ENCODE measurements at regions not wholly inside any gene's neighbourhood (a gene's known extent, or its start where the extent isn't known, plus 50 kb on each side); places are given as distances from the start of the nearest gene placed in this dataset.

DNA sequence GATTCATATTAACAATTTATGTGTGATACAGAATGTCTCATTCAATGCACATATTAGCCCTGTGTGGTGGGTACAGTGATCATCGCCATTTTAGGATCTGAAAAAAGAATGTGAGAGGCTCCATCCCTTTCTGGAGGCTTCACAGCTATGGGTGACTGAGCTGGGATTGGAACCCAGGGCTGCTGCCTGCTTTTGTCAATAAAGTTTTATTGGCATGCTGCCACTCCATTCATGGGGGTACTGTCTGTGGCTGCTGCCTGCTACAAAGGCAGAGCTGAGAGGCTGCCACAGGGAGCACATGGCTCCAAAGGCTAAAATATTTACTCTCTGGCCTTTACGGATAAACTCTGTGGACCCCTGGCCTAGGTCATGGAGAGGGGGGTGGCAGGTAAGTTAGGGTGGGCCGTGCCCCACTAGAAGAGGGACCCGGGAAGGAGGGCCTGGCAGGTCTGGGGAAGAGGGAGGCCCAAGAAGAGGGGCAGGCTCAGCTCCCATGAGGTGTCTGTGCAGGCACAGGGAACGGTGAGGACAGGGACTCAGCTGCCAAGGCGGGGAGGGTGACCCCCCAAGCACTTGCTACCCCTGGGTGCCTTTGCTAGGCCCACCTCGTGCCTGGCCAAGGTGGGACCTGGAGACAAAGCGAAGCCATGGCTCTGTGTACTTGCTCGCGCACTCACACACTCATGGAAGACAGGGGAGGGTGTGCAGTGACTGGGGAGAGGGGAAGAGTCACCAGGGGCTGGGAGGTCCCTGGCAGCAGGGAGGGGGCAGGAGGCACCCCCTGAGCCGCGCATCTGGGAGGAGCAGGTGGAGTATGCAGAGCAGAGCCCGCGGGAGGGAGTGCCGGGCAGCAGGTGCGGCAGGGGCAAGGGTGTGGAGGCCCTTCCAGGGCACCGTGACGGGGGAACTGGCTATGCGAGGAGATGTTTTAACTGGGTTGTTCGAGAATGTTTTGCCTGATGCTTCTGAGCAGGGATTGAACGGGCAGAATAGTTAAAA lies 335.3 kb downstream of the CTTN start:
- FAIRE-seq (no peak), ATAC-seq (no peak), DNase-seq (ENCODE audit: extremely low read depth in 1 of 4, low spot score in 3 of 4) (no peak)
- peaks cover 15 to 85% of the 10 kb centered on the region in 2 experiments for H3K27me3 ChIP-seq (ENCODE audit: control insufficient read depth in 2 of 2, insufficient read depth in 2 of 2, low read length in 2 of 2)
- no peaks in the 10 kb centered on the region for H3K9me3 ChIP-seq (replicated peaks; ENCODE audit: control insufficient read depth, insufficient read depth, low read depth, low read length)
- no peak overlapping the region for H3K27ac ChIP-seq (ENCODE audit: extremely low read depth, low read depth, low read length)
- H3K4me3 ChIP-seq, result no peak overlapping the region
- POLR2A ChIA-PET, result interaction anchor here (0.6 kb wide), 1 partner anchor 386 kb away, joined by 3 read pairs; no protein-coding TSS in a partner anchor
- no peaks in the 10 kb centered on the region for H3K36me3 ChIP-seq (ENCODE audit: control insufficient read depth, insufficient read depth, low read length)
- H3K4me2 ChIP-seq (ENCODE audit: insufficient read depth, low read length), result no peak overlapping the region
- H2AFZ ChIP-seq (ENCODE audit: low read depth, low read length), result no peak overlapping the region
- no peak overlapping the region for H3K9ac ChIP-seq (ENCODE audit: insufficient read depth in 1 of 2, low read depth in 2 of 2, low read length in 2 of 2)
- no peaks in the 10 kb centered on the region for H3K79me2 ChIP-seq (ENCODE audit: control insufficient read depth, insufficient read depth, low read length)
- no TSS peak for BruUV-seq (replicated peaks)
- H4K20me1 ChIP-seq (replicated peaks; ENCODE audit: control insufficient read depth, insufficient read depth, low read length), result peaks cover 4% of the 10 kb centered on the region; the same call in 1 of the 2 replicates
- peaks cover 0 to 5% of the 10 kb centered on the region in 2 experiments; a peak in 2 of 5 replicates for H3K4me1 ChIP-seq (replicated peaks in 1 of 2; ENCODE audit: control insufficient read depth in 2 of 2, insufficient read depth in 2 of 2, low read length in 2 of 2)
- CTCF ChIA-PET (ENCODE audit: low intra/inter-chr PET ratio), result no interaction called here
- intact Hi-C loops (cut with micrococcal nuclease) (no loop called here), in situ Hi-C loops (cut with MboI) (no loop called here)
- H3K9me1 ChIP-seq (ENCODE audit: control insufficient read depth, insufficient read depth, low read length), result no peaks in the 10 kb centered on the region
- under 1% methylated on average over 20 of the region's 21 CpGs for WGBS (ENCODE audit: insufficient coverage, low coverage, missing lambda C conversion rate)
- TF ChIP-seq MED1 (CRISPR knock-in tag; IDR thresholded peaks at IDR 0.05; ENCODE audit: borderline replicate concordance), result no peak
- TF ChIP-seq STAT5B (CRISPR knock-in tag; IDR thresholded peaks at IDR 0.05), result no peak
- TF ChIP-seq, protein P1, sequence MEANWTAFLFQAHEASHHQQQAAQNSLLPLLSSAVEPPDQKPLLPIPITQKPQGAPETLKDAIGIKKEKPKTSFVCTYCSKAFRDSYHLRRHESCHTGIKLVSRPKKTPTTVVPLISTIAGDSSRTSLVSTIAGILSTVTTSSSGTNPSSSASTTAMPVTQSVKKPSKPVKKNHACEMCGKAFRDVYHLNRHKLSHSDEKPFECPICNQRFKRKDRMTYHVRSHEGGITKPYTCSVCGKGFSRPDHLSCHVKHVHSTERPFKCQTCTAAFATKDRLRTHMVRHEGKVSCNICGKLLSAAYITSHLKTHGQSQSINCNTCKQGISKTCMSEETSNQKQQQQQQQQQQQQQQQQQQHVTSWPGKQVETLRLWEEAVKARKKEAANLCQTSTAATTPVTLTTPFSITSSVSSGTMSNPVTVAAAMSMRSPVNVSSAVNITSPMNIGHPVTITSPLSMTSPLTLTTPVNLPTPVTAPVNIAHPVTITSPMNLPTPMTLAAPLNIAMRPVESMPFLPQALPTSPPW (CRISPR knock-in tag; IDR thresholded peaks at IDR 0.05), result no peak
- TF ChIP-seq, protein P2, sequence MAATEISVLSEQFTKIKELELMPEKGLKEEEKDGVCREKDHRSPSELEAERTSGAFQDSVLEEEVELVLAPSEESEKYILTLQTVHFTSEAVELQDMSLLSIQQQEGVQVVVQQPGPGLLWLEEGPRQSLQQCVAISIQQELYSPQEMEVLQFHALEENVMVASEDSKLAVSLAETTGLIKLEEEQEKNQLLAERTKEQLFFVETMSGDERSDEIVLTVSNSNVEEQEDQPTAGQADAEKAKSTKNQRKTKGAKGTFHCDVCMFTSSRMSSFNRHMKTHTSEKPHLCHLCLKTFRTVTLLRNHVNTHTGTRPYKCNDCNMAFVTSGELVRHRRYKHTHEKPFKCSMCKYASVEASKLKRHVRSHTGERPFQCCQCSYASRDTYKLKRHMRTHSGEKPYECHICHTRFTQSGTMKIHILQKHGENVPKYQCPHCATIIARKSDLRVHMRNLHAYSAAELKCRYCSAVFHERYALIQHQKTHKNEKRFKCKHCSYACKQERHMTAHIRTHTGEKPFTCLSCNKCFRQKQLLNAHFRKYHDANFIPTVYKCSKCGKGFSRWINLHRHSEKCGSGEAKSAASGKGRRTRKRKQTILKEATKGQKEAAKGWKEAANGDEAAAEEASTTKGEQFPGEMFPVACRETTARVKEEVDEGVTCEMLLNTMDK (IDR thresholded peaks at IDR 0.05; ENCODE audit: borderline replicate concordance, insufficient read depth, low read depth, low read length, poor library complexity, severe bottlenecking), result no peak
- TF ChIP-seq, protein P3, sequence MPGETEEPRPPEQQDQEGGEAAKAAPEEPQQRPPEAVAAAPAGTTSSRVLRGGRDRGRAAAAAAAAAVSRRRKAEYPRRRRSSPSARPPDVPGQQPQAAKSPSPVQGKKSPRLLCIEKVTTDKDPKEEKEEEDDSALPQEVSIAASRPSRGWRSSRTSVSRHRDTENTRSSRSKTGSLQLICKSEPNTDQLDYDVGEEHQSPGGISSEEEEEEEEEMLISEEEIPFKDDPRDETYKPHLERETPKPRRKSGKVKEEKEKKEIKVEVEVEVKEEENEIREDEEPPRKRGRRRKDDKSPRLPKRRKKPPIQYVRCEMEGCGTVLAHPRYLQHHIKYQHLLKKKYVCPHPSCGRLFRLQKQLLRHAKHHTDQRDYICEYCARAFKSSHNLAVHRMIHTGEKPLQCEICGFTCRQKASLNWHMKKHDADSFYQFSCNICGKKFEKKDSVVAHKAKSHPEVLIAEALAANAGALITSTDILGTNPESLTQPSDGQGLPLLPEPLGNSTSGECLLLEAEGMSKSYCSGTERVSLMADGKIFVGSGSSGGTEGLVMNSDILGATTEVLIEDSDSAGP (CRISPR knock-in tag; IDR thresholded peaks at IDR 0.05), result no peak
- TF ChIP-seq, protein P4, sequence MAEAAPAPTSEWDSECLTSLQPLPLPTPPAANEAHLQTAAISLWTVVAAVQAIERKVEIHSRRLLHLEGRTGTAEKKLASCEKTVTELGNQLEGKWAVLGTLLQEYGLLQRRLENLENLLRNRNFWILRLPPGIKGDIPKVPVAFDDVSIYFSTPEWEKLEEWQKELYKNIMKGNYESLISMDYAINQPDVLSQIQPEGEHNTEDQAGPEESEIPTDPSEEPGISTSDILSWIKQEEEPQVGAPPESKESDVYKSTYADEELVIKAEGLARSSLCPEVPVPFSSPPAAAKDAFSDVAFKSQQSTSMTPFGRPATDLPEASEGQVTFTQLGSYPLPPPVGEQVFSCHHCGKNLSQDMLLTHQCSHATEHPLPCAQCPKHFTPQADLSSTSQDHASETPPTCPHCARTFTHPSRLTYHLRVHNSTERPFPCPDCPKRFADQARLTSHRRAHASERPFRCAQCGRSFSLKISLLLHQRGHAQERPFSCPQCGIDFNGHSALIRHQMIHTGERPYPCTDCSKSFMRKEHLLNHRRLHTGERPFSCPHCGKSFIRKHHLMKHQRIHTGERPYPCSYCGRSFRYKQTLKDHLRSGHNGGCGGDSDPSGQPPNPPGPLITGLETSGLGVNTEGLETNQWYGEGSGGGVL (CRISPR knock-in tag; IDR thresholded peaks at IDR 0.05), result no peak

Data from K562 (cell line).